NOMO-1 treated with dmso at 0.1 percent for 144 hours (cell line): ENCODE measurements at regions not wholly inside any gene's neighbourhood (a gene's known extent, or its start where the extent isn't known, plus 50 kb on each side); places are given as distances from the start of the nearest gene placed in this dataset.

Experiments
- DNase-seq: peaks from one replicate; lab custom pipeline; 2025; ENCODE audit not compliant: unreplicated experiment; lab: John Stamatoyannopoulos, UW

- no peak for DNase-seq
Observed at GRCh38 chr6:145247692-145248419, 487.5 kb downstream of the EPM2A start.

GRCh38 chr6:145250436-145250835, 484.9 kb downstream of the EPM2A start:
- no peak for DNase-seq

GRCh38 chr6:145252737-145253136, 482.6 kb downstream of the EPM2A start:
- DNase-seq: no peak

- no peak for DNase-seq
Observed at GRCh38 chr6:145254649-145255401, 480.5 kb downstream of the EPM2A start.

- no peak for DNase-seq
Observed at GRCh38 chr6:145257704-145258103, 477.6 kb downstream of the EPM2A start.

GRCh38 chr6:145258122-145258521, 477.2 kb downstream of the EPM2A start:
- DNase-seq: no peak

- DNase-seq: no peak
Observed at GRCh38 chr6:145260484-145261175, 474.7 kb downstream of the EPM2A start.

GRCh38 chr6:145261758-145262157, 473.6 kb downstream of the EPM2A start:
- no peak for DNase-seq

GRCh38 chr6:145262771-145263170, 472.5 kb downstream of the EPM2A start:
- DNase-seq: no peak

- DNase-seq: no peak
Observed at GRCh38 chr6:145263778-145264211, 471.5 kb downstream of the EPM2A start.

GRCh38 chr6:145266432-145267075, 468.8 kb downstream of the EPM2A start:
- DNase-seq: no peak

GRCh38 chr6:145267076-145267867, 468.0 kb downstream of the EPM2A start:
- no peak for DNase-seq

GRCh38 chr6:145270464-145270863, 464.9 kb downstream of the EPM2A start:
- no peak for DNase-seq

- no peak for DNase-seq
Observed at GRCh38 chr6:145271040-145271439, 464.3 kb downstream of the EPM2A start.

- no peak for DNase-seq
Observed at GRCh38 chr6:145271577-145271976, 463.7 kb downstream of the EPM2A start.

- no peak for DNase-seq
Observed at GRCh38 chr6:145272246-145272645, 463.1 kb downstream of the EPM2A start.

GRCh38 chr6:145273136-145273535, 462.2 kb downstream of the EPM2A start:
- DNase-seq: no peak

- no peak for DNase-seq
Observed at GRCh38 chr6:145274083-145274482, 461.2 kb downstream of the EPM2A start.

- no peak for DNase-seq
Observed at GRCh38 chr6:145275019-145275418, 460.3 kb downstream of the EPM2A start.

- DNase-seq: no peak
Observed at GRCh38 chr6:145275787-145276186, 459.5 kb downstream of the EPM2A start.

GRCh38 chr6:145276756-145277155, 458.6 kb downstream of the EPM2A start:
- no peak for DNase-seq
